Fibroblast of skin of left biceps (primary cell): ENCODE measurements at regions not wholly inside any gene's neighbourhood (a gene's known extent, or its start where the extent isn't known, plus 50 kb on each side); places are given as distances from the start of the nearest gene placed in this dataset.
A peak's percentile ranks its signal among the peaks of the same experiment; 100 is the strongest.

Experiments used
- DNase-seq, 2 experiments: peaks; one replicate each; pipeline ENCODE4 v3.0.0-alpha.2; 2013; ENCODE audit warnings: low read depth in 2 of 2

GRCh38 chr11:27193434-27194225, 153.0 kb downstream of the BBOX1 start:
- no peak for DNase-seq

- DNase-seq: no peak
Observed at GRCh38 chr11:27192184-27192583, 151.6 kb downstream of the BBOX1 start.

GRCh38 chr11:27191639-27192038, 151.0 kb downstream of the BBOX1 start:
- no peak for DNase-seq

- no peak for DNase-seq
Observed at GRCh38 chr11:27188696-27189095, 148.1 kb downstream of the BBOX1 start.

- no peak for DNase-seq
Observed at GRCh38 chr11:27187848-27188621, 147.4 kb downstream of the BBOX1 start.

GRCh38 chr11:27187075-27187847, 146.6 kb downstream of the BBOX1 start:
- DNase-seq: no peak

GRCh38 chr11:27186580-27186979, 146.0 kb downstream of the BBOX1 start:
- DNase-seq: peak; percentile 51 to 64

- peak in 1 of 2 experiments; percentile 35 for DNase-seq
Observed at GRCh38 chr11:27184458-27185312, 144.1 kb downstream of the BBOX1 start.

- DNase-seq: peak; percentile 56 to 57
Observed at GRCh38 chr11:27183672-27184457, 143.2 kb downstream of the BBOX1 start.

- no peak for DNase-seq
Observed at GRCh38 chr11:27179334-27179733, 138.7 kb downstream of the BBOX1 start.

GRCh38 chr11:27178859-27179258, 138.2 kb downstream of the BBOX1 start:
- DNase-seq: no peak
